H1 (cell line): ENCODE measurements at regions not wholly inside any gene's neighbourhood (a gene's known extent, or its start where the extent isn't known, plus 50 kb on each side); places are given as distances from the start of the nearest gene placed in this dataset.

Experiments used
- FOSL1 ChIP-seq: IDR thresholded peaks from 2 replicates; pipeline ENCODE4 v1.6.1; 2011; ENCODE audit warnings: mild to moderate bottlenecking, low read depth, low read length, moderate library complexity; ENCODE audit not compliant: insufficient read depth
- MAFK ChIP-seq: IDR thresholded peaks from 2 replicates; pipeline ENCODE4 v1.6.1; 2012; ENCODE audit warnings: low read depth, mild to moderate bottlenecking, improper control_type of control experiment, low read length
- TCF12 ChIP-seq: IDR thresholded peaks from 2 replicates; pipeline ENCODE4 v1.6.1; 2011; ENCODE audit warnings: low read depth, mild to moderate bottlenecking, low read length

- TF ChIP-seq MAFK: no peak
- no peak for TF ChIP-seq FOSL1
- TF ChIP-seq TCF12: no peak
Measured at GRCh38 chr5:163916861-163917260, 411.4 kb downstream of the MAT2B start (continued).
